HG02970 (cell line): ENCODE measurements at regions not wholly inside any gene's neighbourhood (a gene's known extent, or its start where the extent isn't known, plus 50 kb on each side); places are given as distances from the start of the nearest gene placed in this dataset.

Source experiments
- ATAC-seq: cut with Tn5 transposase; IDR thresholded peaks from one replicate; pipeline ENCODE4 v1.9.1; 2021; ENCODE audit warnings: mild to moderate bottlenecking, moderate library complexity, moderate number of reproducible peaks; ENCODE audit not compliant: unreplicated experiment, low FRiP score

DNA sequence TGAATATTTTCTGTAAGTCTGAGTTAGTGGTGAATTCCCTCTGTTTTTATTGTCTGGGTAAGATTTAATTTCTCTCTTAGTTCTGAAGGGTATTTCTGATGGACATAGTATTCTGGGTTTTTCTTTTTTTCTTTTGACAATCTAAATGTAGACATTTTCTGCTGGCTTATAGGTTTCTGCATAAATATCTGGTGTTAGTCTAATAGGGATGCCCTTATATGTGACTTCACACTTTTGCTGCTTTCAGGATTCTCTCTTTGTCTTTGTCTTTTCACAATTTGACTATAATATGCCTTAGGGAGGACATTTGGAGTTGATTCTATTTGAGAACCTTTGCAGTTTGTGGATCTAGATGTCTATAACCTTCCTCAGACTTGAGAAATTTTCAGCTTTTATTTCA lies 667.2 kb downstream of the EPHA7 start:
- ATAC-seq = no peak

DNA sequence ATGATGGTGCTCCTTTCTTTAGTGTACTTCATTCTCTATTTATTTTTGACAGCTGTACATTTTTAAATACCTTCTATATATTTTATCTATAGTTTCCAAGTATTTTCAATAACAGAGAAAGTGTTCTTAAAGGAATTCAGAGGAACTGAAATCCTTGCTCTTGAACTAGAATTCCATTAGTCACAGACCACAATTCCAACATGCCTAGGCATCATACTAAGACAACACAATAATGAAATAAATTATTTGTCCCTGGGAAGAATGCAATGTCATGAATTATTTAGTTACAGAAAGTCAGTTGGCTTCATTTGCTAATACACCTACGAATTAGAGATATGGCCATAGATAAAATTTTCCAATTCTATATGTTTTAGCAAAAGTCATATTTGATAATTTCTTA lies 671.2 kb downstream of the EPHA7 start:
- ATAC-seq = no peak

DNA sequence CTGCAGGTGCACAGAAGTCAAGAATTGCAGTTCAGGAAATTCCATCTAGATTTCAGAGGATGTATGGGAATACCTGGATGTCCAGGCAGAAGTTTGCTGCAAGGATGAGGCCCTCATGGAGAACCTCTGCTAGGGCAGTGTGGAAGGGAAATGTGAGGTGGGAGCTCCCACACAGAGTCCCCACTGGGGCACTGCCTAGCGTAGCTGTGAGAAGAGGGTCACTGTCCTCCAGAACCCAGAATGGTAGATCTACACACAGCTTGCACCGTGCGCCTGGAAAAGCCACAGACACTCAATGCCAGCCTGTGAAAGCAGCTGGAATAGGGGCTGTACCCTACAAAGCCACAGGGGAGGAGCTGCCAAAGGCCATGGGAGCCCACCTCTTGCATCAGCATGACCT lies 681.4 kb downstream of the EPHA7 start:
- no peak for ATAC-seq

DNA sequence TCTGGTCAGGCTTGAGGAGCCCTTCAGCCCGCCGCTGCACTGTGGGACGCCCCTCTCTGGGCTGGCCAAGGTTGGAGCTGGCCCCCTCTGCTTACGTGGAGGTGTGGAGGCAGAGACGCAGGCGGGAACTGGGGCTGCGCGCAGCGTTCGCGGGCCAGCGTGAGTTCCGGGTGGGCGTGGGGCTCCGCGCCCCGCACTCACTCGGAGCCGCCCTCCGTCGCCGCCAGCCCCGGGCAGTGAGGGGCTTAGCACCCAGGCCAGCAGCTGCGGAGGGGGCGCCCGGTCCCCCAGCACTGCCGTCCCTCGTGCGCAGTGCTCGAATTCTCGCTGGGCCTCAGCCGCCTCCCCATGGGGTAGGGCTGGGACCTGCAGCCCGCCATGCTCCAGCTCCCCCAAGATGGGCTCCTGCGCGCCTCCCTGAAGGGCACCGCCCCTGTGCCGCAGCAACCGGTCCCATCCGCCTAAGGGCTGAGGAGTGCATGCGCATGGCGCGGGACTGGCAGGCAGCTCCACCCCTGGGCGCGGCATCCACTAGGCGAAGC lies 695.9 kb downstream of the EPHA7 start:
- no peak for ATAC-seq

DNA sequence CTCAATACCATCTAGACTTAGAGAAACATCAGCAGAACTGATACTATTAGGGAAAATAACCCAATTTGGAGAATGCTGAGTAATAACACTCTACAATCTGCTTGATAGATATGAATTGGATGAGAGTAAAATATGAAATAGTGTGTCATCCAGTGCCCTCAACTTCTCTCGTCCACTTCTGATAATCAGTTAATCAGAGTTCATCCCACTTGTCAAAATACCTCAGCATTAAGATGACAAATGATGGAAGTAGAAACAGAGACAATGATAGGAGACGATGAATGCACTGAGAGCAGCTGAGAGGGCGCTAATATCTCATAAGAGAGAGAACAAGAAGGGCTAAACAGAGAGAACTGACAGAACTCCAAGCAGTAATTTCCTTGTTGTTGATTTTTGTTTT lies 699.6 kb downstream of the EPHA7 start:
- ATAC-seq = no peak

DNA sequence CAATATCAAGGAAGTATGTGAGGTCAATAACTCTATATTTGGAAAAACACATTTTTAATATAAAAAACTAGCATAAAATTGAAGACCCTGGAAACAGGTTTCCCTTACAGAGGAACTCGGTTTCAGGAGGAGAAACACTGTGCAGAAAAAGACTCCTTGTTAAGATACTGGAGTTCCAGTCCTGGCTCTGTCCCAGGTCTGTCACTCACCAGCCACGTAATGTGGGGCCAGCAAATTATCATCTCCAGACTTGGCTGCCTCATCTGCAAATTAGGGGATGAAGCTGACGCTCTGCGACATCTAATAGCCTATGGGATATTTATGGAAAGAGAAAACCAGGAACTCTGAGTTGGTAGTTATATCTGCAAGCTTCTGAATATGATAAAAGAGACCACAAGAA lies 702.7 kb downstream of the EPHA7 start:
- ATAC-seq = no peak

DNA sequence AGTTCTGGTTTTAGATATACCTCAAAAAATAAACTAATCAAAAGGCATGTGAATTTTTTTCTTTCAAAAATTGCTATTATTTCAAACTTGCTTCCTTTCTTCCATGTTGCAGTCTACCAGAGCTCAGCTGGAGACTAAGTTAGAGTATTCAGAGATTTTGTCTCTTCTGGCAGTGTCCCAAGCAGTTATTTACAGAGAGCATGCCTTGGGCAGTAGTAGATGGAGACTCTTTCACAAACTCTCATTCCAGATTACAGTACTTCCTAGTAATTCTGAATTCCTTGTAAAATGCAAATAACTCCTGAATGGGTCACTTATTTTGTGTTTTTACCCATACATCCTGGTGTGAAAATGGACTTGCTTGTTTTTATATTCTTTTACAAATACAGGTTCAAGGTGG lies 703.4 kb downstream of the EPHA7 start:
- no peak for ATAC-seq

DNA sequence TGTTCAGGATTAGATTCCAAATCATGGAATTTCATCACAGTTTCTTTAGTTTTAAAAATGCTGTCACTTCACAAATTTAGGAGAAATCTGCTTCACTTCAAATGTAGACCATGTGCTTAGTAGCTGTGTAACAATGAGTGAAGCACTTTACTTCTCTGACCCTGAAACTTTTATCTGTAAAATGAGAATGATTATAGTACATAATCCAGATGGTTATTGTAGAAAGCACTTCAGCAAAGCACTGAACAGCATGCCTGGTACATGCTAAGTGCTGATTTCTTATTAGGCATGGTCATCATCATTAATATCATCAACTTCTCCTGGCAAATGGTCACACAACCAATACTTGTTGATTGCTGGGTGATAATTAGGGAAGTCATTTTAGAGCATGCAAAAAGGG lies 705.0 kb downstream of the EPHA7 start:
- no peak for ATAC-seq

DNA sequence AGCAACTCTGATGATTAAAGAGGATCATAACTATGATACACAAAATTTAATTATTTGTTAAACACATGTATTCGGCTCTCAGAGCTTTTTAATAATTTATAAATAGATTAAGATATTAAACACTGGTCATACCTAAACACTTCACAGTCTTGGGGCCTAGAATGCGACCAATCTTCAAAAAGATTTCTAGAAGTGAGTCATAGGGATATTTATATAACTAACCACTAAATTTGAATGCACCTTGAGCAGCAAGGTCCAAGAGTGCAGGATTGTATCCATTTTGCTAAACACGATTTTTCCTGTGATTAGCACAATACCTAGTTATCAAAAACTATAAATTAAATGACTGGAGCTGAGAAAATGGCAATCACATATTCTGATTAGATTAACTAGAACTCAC lies 709.3 kb downstream of the EPHA7 start:
- ATAC-seq = peak; percentile 78

DNA sequence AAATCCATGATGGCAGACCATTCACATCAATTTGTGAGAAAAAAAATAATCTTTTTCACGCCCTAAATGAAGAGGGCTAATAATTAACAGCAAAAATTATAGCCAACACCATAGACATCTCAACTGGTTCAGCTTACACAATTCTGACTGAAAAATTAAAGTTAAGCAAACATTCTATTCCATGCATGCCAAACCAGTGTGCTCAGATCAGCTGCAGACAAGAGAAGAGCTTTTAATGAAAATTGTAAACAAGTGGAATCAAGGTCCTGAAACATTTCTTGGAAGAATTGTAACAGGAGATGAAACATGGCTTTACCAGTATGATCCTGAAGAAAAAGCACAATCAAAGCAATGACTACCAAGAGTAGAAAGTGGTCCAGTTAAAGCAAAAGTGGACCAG lies 710.4 kb downstream of the EPHA7 start:
- no peak for ATAC-seq

DNA sequence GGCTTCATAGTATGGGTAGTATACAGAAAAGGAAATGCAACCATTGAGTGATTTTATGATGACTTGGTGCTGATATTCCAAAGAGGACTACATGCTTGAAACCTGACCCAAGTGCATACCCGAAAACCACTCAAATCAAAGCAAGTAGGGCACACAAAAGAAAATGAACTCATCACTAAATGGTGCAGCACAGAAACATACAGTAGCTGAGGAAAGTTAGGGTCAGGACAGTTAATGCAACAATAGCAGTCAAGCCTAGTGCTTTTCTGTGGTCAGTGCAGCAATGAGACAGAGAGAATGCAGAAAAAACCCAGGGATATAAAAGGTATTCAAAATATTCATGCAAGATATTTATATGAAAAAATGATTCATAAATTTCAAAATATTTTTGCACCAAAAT lies 711.1 kb downstream of the EPHA7 start:
- ATAC-seq = no peak

DNA sequence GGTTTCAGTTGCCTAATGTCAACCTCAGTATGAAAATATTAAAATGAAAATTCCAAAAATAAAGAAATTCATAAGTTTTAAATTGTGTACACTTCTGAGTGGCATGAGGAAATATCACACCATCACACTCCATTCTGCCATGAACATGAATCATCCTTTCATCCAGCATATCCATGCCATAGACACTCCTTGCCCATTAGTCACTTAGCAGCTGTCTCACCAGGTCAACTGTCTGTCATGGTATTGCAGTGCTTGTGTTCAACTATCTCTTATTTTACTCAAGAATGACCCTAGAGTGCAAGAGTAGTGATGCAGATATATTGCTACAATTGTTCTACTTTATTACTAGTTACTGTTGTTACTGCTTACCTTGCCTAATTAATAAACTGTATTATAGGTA lies 712.4 kb downstream of the EPHA7 start:
- ATAC-seq = no peak

DNA sequence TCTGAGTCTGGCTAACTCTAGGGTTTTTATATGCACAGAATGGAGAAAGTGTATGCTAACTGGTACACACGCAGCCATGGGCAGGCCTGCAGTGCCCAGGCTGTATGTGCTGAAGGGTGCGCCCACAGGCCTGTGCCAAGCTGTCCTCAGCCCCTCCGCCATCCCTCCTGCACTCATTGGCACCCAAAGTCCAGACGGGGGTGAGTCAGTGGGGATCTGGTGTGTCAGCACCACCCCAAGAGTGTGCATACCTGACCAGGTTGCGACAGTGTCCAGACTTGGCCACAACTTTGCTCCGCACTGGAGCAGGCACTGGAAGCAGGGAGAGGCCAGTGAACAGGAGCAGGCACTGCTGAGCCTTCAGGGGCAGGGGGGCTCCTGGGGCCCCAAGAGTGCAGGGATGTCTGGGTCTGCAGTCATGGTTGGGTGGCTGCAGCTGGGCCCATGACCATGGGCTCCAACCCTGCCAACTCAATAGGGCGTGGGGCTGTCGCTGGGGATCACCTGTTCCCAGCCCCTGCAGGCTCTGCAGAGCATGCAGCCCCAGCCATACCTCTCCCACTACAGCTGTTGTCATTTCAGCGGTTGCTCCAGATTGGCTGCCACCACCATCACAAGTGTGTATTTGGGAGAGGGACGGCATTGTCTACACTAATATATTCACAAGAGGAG lies 717.8 kb downstream of the EPHA7 start:
- no peak for ATAC-seq

DNA sequence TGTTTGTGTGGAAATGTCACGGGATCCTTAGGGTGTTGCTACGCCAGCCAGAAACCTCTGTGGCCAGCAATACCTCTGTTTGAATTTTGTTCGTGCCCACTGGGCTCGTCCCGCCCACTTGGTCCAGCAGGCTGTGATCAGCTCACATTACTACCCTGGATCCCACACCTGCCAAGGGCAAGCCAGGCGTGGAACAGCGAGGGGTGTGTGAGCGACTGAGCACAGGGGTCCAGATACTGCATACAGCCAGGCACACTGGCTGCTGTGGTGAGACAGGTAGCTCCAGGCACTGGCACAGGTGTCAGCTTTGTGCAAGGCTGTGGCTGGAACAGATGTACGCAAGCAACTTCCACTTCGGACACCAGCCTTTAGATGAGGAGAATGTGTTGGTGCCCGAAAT lies 718.9 kb downstream of the EPHA7 start:
- no peak for ATAC-seq

DNA sequence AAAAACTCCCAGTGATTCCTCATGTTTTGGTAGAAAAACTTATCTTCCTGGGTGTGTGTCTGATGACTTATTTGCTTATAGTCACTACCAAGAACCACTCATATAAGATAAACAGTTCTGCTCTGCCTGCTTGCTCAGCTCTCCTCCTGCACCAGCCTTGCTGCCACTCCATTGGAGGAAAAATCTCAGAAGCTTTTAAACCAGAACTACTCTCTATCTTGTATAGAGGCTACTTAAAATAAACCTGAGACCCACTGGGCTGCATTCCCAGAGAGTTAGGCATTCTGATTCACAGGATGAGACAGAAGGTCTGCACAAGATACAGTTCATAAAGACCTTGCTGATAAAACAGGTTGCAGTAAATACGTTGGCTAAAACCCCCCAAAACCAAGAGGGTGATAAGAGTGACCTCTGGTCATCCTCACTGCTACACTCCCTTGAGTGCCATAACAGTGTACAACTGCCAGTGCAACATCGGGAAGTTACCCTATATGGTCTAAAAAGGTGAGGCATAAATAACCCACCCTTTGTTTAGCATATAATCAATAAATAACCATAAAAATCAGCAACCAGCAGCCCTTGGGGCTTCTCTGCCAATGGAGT lies 728.3 kb downstream of the EPHA7 start:
- ATAC-seq = no peak

DNA sequence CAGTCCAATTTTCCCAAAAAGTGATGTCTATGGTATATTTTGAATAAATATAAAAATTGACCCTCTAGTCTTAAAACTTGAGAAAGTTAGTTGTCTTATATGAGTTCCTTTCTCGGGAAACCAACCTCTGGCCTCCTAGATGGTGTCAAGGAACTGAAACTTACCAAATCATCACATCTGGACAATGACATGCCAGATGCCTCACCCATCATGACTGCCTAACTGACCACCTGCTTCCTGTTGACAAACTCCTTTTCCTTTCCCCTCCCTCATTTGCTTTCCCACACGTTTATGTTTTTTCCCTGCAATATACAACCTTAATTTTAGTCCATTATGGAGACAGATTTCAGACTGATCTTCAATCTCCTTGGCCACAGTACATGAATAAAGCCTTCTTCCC lies 731.0 kb downstream of the EPHA7 start:
- ATAC-seq = no peak

DNA sequence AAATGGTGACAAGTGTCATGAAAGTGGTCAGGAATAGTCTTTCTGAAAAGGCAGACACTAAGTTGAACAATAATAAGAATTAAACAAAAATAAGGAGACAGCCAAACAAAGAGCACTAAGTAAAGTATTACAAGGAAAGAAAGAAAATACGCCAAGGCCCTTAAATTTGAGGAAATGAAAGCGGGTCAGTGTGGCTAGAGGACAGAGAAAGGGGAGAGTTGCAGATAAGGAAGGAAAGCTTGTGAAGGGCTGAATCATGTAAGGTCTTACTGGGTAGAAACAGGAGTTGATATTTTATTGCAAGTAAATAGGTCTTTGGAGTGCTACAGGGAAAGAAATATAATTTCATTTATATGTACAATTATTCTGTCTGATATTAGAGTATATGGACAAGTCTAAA lies 732.1 kb downstream of the EPHA7 start:
- ATAC-seq = no peak

DNA sequence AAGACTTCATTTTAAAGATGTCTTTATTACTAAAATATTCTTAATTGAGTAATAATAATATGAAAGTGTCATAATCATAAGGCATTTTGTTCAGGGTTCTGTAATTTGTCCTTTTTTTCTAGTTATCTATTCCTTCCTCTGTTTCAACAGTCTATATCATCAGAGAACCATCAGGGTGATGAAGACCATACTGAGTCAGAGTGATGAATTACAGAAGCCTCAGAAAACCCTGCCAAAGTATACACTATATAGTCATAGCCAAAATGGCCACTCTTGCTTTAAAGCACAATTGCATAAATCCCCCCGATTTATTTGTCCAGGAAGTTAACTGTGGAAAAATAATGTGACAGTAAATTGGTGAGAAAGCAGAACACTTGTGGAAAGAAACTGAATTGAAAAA lies 735.0 kb downstream of the EPHA7 start:
- no peak for ATAC-seq

DNA sequence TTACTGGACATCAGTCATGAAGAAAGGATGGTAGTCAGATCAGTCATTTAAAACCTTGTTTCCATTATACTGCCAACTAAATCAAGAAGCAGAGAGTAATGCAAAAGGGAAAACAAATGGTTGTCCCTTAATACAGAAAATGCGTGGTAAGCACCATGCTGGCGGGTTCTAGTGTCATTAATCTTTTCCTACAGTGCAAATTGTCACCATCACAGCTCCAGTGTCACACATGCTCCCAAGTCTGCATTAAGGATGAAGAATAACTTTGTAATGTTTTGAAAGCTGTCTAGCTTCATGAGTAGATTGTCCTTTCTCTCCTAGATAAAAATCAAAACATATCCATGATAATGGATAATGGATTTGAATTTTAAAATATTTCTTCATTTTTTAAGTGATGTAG lies 735.6 kb downstream of the EPHA7 start:
- ATAC-seq = no peak

DNA sequence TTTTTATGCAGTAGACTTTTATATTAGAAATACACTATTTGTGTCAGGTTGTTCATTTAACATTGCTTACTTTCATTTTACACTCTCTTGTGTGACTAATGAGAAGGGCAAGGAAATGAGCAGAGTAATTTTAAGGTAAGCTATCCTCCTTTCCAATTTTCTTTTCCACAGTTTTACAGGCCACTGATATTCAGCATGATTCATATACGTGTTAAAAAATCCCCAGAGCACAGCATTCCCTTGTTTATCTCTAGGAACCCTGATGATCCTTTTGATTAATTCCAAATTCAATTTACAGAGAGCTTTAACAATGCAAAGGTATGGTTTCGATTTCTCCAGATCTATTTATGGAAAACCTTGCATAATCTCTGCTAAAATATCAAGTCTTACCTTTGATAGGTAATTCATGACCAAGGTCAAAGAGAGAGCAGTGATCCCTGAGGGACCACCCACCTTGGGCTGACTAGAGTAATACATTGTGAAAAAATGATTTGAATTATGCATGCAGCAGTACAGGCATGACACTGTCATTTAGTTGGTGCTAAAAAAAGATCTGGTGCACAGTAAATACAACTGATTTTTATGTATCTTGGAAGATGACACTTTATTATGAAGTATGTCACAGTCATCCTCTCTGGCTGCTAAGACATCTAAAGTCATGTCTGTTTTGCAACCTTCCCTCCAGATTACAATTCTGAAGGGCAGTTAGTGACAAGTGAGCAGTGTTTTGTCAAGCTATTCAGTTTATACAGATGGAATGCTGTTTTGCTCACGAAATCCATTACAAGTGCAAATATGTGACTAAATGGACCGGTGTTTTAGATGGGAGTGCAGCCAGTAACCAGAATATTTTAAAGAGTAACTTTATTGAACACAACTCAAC lies 736.6 kb downstream of the EPHA7 start:
- no peak for ATAC-seq

DNA sequence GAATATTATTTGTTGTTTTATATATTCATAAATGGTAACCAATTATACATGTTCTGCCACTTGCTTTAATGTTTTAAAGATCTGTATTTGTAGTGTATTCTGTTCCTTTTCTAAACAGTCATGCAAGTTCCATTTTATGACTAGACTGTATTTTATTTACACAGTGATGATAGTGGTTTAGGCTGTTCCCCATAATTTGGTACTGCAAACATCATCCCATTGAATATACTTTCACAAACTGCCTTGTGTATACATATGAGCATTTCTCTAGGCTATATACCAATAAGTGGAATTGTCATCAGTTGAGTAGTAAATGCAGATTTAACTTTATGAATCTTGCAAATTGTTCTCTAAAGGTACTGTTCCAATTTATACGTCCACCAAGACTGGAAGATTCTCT lies 738.0 kb downstream of the EPHA7 start:
- no peak for ATAC-seq
